ENCODE measurements at regions not wholly inside any gene's neighbourhood (a gene's known extent, or its start where the extent isn't known, plus 50 kb on each side); places are given as distances from the start of the nearest gene placed in this dataset.

- TF ChIP-seq CTCF (conservative IDR thresholded peaks at IDR 0.05; ENCODE audit: low read length): no peak
- H3K4me3 ChIP-seq (ENCODE audit: low read length): no peak overlapping the region
- no peak for DNase-seq (ENCODE audit: low read depth)
Observed at GRCh38 chr2:147231081-147231480, 613.7 kb upstream of the ACVR2A start.

GRCh38 chr2:147227313-147227712, 617.5 kb upstream of the ACVR2A start:
- no peak for TF ChIP-seq CTCF (conservative IDR thresholded peaks at IDR 0.05; ENCODE audit: low read length)
- DNase-seq (ENCODE audit: low read depth): no peak
- no peak overlapping the region for H3K4me3 ChIP-seq (ENCODE audit: low read length)

GRCh38 chr2:147224070-147224469, 620.8 kb upstream of the ACVR2A start:
- no peak for TF ChIP-seq CTCF (conservative IDR thresholded peaks at IDR 0.05; ENCODE audit: low read length)
- no peak overlapping the region for H3K4me3 ChIP-seq (ENCODE audit: low read length)
- DNase-seq (ENCODE audit: low read depth): no peak

GRCh38 chr2:147223553-147224060, 621.2 kb upstream of the ACVR2A start:
- no peak for TF ChIP-seq CTCF (conservative IDR thresholded peaks at IDR 0.05; ENCODE audit: low read length)
- DNase-seq (ENCODE audit: low read depth): no peak

GRCh38 chr2:147223119-147223518, 621.7 kb upstream of the ACVR2A start:
- no peak for TF ChIP-seq CTCF (conservative IDR thresholded peaks at IDR 0.05; ENCODE audit: low read length)
- no peak overlapping the region for H3K4me3 ChIP-seq (ENCODE audit: low read length)
- DNase-seq (ENCODE audit: low read depth): no peak

More at GRCh38 chr2:147223553-147224060, 621.2 kb upstream of the ACVR2A start:
- no peak overlapping the region for H3K4me3 ChIP-seq (ENCODE audit: low read length)

- TF ChIP-seq CTCF (conservative IDR thresholded peaks at IDR 0.05; ENCODE audit: low read length): no peak
- H3K4me3 ChIP-seq (ENCODE audit: low read length): no peak overlapping the region
- no peak for DNase-seq (ENCODE audit: low read depth)
Observed at GRCh38 chr2:147222506-147222905, 622.3 kb upstream of the ACVR2A start.

- peak; percentile 18 for DNase-seq (ENCODE audit: low read depth)
- no peak for TF ChIP-seq CTCF (conservative IDR thresholded peaks at IDR 0.05; ENCODE audit: low read length)
- H3K4me3 ChIP-seq (ENCODE audit: low read length): no peak overlapping the region
Observed at GRCh38 chr2:147214914-147215313, 629.9 kb upstream of the ACVR2A start.
